GM12878 (cell line): ENCODE measurements at regions not wholly inside any gene's neighbourhood (a gene's known extent, or its start where the extent isn't known, plus 50 kb on each side); places are given as distances from the start of the nearest gene placed in this dataset.

Experiments
- BRCA1 ChIP-seq: IDR thresholded peaks from 2 replicates; pipeline ENCODE4 v1.6.1; 2011; ENCODE audit warnings: low read depth, low read length, improper control_type of control experiment
- CHD2 ChIP-seq: IDR thresholded peaks from 2 replicates; pipeline ENCODE4 v1.6.1; 2011; ENCODE audit warnings: low read depth, low read length, improper control_type of control experiment, borderline replicate concordance
- CREM ChIP-seq: IDR thresholded peaks from 2 replicates; pipeline ENCODE4 v1.6.1; 2014; ENCODE audit warnings: antibody characterized with exemption, low read depth
- NRF1 ChIP-seq: conservative IDR thresholded peaks from 2 replicates; pipeline ENCODE4 v1.6.1; 2011; ENCODE audit warnings: mild to moderate bottlenecking, low read depth, low read length, improper control_type of control experiment
- SPI1 ChIP-seq: IDR thresholded peaks from 2 replicates; pipeline ENCODE4 v1.6.1; 2011; ENCODE audit warnings: low read depth, mild to moderate bottlenecking, low read length, moderate library complexity, borderline replicate concordance; ENCODE audit not compliant: insufficient read depth
- ZSCAN29 ChIP-seq: fragments of 450-650 bp; IDR thresholded peaks from 2 replicates; pipeline ENCODE4 v1.6.1; 2017; ENCODE audit warnings: mild to moderate bottlenecking, moderate library complexity
- TF ChIP-seq, protein P1 (sequence below): fragments of 450-650 bp; IDR thresholded peaks from 2 replicates; pipeline ENCODE4 v1.6.1; 2017; ENCODE audit warnings: mild to moderate bottlenecking, moderate library complexity
- TF ChIP-seq, protein P2 (sequence below): IDR thresholded peaks from 2 replicates; pipeline ENCODE4 v1.6.1; 2011; ENCODE audit warnings: low read depth, low read length, improper control_type of control experiment, borderline replicate concordance
- TF ChIP-seq, protein P3 (sequence below), 3 experiments: IDR thresholded peaks in 2 of 3; conservative IDR thresholded peaks in 1 of 3; 2 replicates each; pipeline ENCODE4 v1.5.1; 2011; ENCODE audit warnings: low read depth in 3 of 3, low read length in 3 of 3, mild to moderate bottlenecking in 3 of 3, control low read depth in 2 of 3, moderate library complexity in 2 of 3, inconsistent platforms in 1 of 3, mixed read lengths in 1 of 3; ENCODE audit not compliant: control insufficient read depth in 2 of 3, insufficient read depth in 1 of 3; ENCODE audit errors: extremely low read depth in 1 of 3

DNA sequence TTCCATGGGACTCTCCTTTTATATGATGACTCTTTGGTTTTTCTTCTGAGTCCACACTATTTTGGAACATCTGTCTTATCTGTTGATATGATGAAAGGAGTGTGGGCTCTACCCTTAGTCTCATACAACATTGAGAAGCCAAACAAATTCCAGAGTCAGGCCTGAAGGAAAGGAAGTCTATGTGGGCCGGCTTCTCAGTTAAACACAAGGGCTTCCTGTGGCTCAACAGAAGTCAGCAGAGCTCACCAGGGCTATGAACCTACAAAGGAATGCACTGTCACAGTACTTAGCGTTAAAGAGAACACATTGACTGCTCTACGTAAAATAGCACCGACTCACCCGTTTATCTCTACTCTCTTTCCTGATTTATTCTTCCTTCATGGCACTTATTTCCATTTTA is 641.0 kb upstream of the FRG1 start (continued):
- TF ChIP-seq, protein P1, sequence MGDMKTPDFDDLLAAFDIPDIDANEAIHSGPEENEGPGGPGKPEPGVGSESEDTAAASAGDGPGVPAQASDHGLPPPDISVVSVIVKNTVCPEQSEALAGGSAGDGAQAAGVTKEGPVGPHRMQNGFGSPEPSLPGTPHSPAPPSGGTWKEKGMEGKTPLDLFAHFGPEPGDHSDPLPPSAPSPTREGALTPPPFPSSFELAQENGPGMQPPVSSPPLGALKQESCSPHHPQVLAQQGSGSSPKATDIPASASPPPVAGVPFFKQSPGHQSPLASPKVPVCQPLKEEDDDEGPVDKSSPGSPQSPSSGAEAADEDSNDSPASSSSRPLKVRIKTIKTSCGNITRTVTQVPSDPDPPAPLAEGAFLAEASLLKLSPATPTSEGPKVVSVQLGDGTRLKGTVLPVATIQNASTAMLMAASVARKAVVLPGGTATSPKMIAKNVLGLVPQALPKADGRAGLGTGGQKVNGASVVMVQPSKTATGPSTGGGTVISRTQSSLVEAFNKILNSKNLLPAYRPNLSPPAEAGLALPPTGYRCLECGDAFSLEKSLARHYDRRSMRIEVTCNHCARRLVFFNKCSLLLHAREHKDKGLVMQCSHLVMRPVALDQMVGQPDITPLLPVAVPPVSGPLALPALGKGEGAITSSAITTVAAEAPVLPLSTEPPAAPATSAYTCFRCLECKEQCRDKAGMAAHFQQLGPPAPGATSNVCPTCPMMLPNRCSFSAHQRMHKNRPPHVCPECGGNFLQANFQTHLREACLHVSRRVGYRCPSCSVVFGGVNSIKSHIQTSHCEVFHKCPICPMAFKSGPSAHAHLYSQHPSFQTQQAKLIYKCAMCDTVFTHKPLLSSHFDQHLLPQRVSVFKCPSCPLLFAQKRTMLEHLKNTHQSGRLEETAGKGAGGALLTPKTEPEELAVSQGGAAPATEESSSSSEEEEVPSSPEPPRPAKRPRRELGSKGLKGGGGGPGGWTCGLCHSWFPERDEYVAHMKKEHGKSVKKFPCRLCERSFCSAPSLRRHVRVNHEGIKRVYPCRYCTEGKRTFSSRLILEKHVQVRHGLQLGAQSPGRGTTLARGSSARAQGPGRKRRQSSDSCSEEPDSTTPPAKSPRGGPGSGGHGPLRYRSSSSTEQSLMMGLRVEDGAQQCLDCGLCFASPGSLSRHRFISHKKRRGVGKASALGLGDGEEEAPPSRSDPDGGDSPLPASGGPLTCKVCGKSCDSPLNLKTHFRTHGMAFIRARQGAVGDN, result no peak
- TF ChIP-seq, protein P2, sequence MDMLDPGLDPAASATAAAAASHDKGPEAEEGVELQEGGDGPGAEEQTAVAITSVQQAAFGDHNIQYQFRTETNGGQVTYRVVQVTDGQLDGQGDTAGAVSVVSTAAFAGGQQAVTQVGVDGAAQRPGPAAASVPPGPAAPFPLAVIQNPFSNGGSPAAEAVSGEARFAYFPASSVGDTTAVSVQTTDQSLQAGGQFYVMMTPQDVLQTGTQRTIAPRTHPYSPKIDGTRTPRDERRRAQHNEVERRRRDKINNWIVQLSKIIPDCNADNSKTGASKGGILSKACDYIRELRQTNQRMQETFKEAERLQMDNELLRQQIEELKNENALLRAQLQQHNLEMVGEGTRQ, result no peak
- no peak for TF ChIP-seq NRF1
- TF ChIP-seq CREM, result no peak
- no peak for TF ChIP-seq BRCA1
- TF ChIP-seq, protein P3, sequence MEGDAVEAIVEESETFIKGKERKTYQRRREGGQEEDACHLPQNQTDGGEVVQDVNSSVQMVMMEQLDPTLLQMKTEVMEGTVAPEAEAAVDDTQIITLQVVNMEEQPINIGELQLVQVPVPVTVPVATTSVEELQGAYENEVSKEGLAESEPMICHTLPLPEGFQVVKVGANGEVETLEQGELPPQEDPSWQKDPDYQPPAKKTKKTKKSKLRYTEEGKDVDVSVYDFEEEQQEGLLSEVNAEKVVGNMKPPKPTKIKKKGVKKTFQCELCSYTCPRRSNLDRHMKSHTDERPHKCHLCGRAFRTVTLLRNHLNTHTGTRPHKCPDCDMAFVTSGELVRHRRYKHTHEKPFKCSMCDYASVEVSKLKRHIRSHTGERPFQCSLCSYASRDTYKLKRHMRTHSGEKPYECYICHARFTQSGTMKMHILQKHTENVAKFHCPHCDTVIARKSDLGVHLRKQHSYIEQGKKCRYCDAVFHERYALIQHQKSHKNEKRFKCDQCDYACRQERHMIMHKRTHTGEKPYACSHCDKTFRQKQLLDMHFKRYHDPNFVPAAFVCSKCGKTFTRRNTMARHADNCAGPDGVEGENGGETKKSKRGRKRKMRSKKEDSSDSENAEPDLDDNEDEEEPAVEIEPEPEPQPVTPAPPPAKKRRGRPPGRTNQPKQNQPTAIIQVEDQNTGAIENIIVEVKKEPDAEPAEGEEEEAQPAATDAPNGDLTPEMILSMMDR (IDR thresholded peaks at IDR 0.05 in 2 of 3, conservative IDR thresholded peaks at IDR 0.05 in 1 of 3; ENCODE audit: control insufficient read depth in 2 of 3, extremely low read depth in 1 of 3, insufficient read depth in 1 of 3, low read depth in 3 of 3, low read length in 3 of 3), result no peak
- no peak for TF ChIP-seq ZSCAN29
- TF ChIP-seq CHD2, result no peak
- TF ChIP-seq SPI1, result no peak
